GM12878 (cell line): ENCODE measurements at regions not wholly inside any gene's neighbourhood (a gene's known extent, or its start where the extent isn't known, plus 50 kb on each side); places are given as distances from the start of the nearest gene placed in this dataset.
A peak's percentile ranks its signal among the peaks of the same experiment; 100 is the strongest.

Experiments
- CBX3 ChIP-seq: fragments of 200-600 bp; sonication (generic); IDR thresholded peaks from 2 replicates; pipeline ENCODE4 v1.6.1; 2016; ENCODE audit warnings: low read depth, borderline replicate concordance
- CHD2 ChIP-seq: IDR thresholded peaks from 2 replicates; pipeline ENCODE4 v1.6.1; 2011; ENCODE audit warnings: low read depth, low read length, improper control_type of control experiment, borderline replicate concordance
- CTCF ChIP-seq, 3 experiments: IDR thresholded peaks in 2 of 3; conservative IDR thresholded peaks in 1 of 3; 2 replicates each; pipeline ENCODE4 v1.5.1; 2011; ENCODE audit warnings: low read depth in 3 of 3, low read length in 3 of 3, mild to moderate bottlenecking in 3 of 3, control low read depth in 2 of 3, moderate library complexity in 2 of 3, inconsistent platforms in 1 of 3, mixed read lengths in 1 of 3; ENCODE audit not compliant: control insufficient read depth in 2 of 3, insufficient read depth in 1 of 3; ENCODE audit errors: extremely low read depth in 1 of 3
- EP300 ChIP-seq, 2 experiments: fragments of 150-350 bp in 1 of 2; IDR thresholded peaks; 2 replicates each; pipeline ENCODE4 v1.6.1; 2011 to 2012; ENCODE audit warnings: low read depth in 2 of 2, low read length in 2 of 2, borderline replicate concordance in 1 of 2, improper control_type of control experiment in 1 of 2, inconsistent platforms in 1 of 2; ENCODE audit not compliant: control insufficient read depth in 1 of 2
- ETV6 ChIP-seq, 2 experiments: fragments of 450-650 bp in 1 of 2; IDR thresholded peaks in 1 of 2; conservative IDR thresholded peaks in 1 of 2; 2 replicates each; pipeline ENCODE4 v1.6.1; 2014; ENCODE audit warnings: antibody characterized with exemption in 1 of 2, borderline replicate concordance in 1 of 2, low read depth in 1 of 2, mild to moderate bottlenecking in 1 of 2, moderate library complexity in 1 of 2
- HCFC1 ChIP-seq: fragments of 150-350 bp; IDR thresholded peaks from 2 replicates; pipeline ENCODE4 v1.6.1; 2014; ENCODE audit warnings: low read length
- NR2C2 ChIP-seq: IDR thresholded peaks from 2 replicates; pipeline ENCODE4 v1.6.1; 2011; ENCODE audit warnings: borderline replicate concordance, low read depth; ENCODE audit not compliant: control insufficient read depth, insufficient read length
- NRF1 ChIP-seq: conservative IDR thresholded peaks from 2 replicates; pipeline ENCODE4 v1.6.1; 2011; ENCODE audit warnings: mild to moderate bottlenecking, low read depth, low read length, improper control_type of control experiment
- PML ChIP-seq: IDR thresholded peaks from 2 replicates; pipeline ENCODE4 v1.6.1; 2012; ENCODE audit warnings: low read length, inconsistent platforms
- SMAD5 ChIP-seq: IDR thresholded peaks from 2 replicates; pipeline ENCODE4 v1.6.1; 2016; ENCODE audit warnings: antibody characterized with exemption, low read depth
- TF ChIP-seq, protein P1 (sequence below): IDR thresholded peaks from 2 replicates; pipeline ENCODE4 v1.6.1; 2012; ENCODE audit warnings: mild to moderate bottlenecking, low read depth, low read length

DNA sequence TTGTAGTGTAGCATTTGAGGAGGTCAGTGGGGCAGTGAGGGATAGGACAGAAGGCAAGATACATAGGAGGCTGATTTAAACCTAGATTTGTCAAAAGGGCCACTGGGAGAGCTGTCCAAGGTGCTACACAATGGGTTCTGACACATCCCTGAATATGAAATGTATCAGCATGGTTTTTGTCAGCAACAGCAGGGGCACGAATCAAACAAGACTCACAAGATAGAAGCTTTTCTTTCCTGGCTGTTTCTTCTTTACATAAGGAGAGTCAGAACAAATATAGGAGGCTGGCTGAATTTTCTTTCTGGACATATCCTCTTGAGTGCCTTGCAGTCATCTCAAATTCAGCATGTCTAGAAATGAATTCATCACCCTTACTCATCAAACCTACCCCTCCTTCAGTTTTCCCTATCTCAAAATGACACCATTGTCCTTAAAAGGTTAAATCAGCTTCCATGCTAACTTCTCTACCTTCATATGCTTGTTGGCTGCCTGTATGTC is 130.5 kb downstream of the NPIPB5 start:
- TF ChIP-seq ETV6 (conservative IDR thresholded peaks at IDR 0.05 in 1 of 2, IDR thresholded peaks at IDR 0.05 in 1 of 2; ENCODE audit: borderline replicate concordance in 1 of 2, low read depth in 1 of 2) (no peak), NRF1 (no peak), CHD2 (no peak), HCFC1 (no peak), SMAD5 (no peak), CTCF (IDR thresholded peaks at IDR 0.05 in 2 of 3, conservative IDR thresholded peaks at IDR 0.05 in 1 of 3; ENCODE audit: control insufficient read depth in 2 of 3, extremely low read depth in 1 of 3, insufficient read depth in 1 of 3, low read depth in 3 of 3, low read length in 3 of 3) (no peak), EP300 (IDR thresholded peaks at IDR 0.05; ENCODE audit: borderline replicate concordance in 1 of 2, control insufficient read depth in 1 of 2, low read depth in 2 of 2, low read length in 2 of 2) (no peak), CBX3 (no peak), NR2C2 (no peak), PML (no peak)
- TF ChIP-seq, protein P1, sequence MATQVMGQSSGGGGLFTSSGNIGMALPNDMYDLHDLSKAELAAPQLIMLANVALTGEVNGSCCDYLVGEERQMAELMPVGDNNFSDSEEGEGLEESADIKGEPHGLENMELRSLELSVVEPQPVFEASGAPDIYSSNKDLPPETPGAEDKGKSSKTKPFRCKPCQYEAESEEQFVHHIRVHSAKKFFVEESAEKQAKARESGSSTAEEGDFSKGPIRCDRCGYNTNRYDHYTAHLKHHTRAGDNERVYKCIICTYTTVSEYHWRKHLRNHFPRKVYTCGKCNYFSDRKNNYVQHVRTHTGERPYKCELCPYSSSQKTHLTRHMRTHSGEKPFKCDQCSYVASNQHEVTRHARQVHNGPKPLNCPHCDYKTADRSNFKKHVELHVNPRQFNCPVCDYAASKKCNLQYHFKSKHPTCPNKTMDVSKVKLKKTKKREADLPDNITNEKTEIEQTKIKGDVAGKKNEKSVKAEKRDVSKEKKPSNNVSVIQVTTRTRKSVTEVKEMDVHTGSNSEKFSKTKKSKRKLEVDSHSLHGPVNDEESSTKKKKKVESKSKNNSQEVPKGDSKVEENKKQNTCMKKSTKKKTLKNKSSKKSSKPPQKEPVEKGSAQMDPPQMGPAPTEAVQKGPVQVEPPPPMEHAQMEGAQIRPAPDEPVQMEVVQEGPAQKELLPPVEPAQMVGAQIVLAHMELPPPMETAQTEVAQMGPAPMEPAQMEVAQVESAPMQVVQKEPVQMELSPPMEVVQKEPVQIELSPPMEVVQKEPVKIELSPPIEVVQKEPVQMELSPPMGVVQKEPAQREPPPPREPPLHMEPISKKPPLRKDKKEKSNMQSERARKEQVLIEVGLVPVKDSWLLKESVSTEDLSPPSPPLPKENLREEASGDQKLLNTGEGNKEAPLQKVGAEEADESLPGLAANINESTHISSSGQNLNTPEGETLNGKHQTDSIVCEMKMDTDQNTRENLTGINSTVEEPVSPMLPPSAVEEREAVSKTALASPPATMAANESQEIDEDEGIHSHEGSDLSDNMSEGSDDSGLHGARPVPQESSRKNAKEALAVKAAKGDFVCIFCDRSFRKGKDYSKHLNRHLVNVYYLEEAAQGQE, result peak; percentile 95
